ENCODE measurements at regions not wholly inside any gene's neighbourhood (a gene's known extent, or its start where the extent isn't known, plus 50 kb on each side); places are given as distances from the start of the nearest gene placed in this dataset.
"Not testable (repeated sequence)": the region's sequence is repeated elsewhere in the genome, so short reads cannot be mapped to it uniquely, and the experiment has no call there.

GRCh38 chr20:57110121-57111027, 156.1 kb downstream of the BMP7 start:
- not testable (repeated sequence) for TF ChIP-seq POLR2A, CTCF, EP300 (IDR thresholded peaks at IDR 0.05)
